IMR-90 (cell line): ENCODE measurements at regions not wholly inside any gene's neighbourhood (a gene's known extent, or its start where the extent isn't known, plus 50 kb on each side); places are given as distances from the start of the nearest gene placed in this dataset.

Source experiments
- ATAC-seq: fragments of 200-7000 bp; cut with Tn5 transposase; 2 replicates; pipeline ENCODE4 v1.9.1; 2020; ENCODE audit warnings: low read depth, mild to moderate bottlenecking, moderate library complexity
- BruUV-seq: library from RNA; stranded (reverse); fragments of 400-500 nt; replicated peaks from 2 replicates; lab custom pipeline; 2021; lab: Mats Ljungman, UMichigan
- CTCF ChIA-PET: fragments of 300-600 bp; formaldehyde crosslinking; extraction: SDS; loops from one replicate; lab custom pipeline; 2021; ENCODE audit warnings: antibody characterized with exemption; lab: Yijun Ruan, JAX
- POLR2A ChIA-PET: fragments of 300-600 bp; sonication (Branson Sonifier 250); formaldehyde crosslinking; loops from one replicate; lab custom pipeline; 2022; ENCODE audit warnings: antibody characterized with exemption; ENCODE audit not compliant: unreplicated experiment; lab: Charles Lee
- DNase-seq: peaks from one replicate; pipeline ENCODE4 v3.0.0; 2013
- H2AFZ ChIP-seq: replicated peaks from 2 replicates; pipeline ENCODE3; 2013; ENCODE audit warnings: low read length, mild to moderate bottlenecking; ENCODE audit not compliant: poor library complexity
- H2AK5ac ChIP-seq: 2 replicates; pipeline ENCODE4 v1.6.1; 2013; ENCODE audit warnings: low read depth, low read length, inconsistent platforms
- H2AK9ac ChIP-seq: replicated peaks from 2 replicates; pipeline ENCODE3; 2013; ENCODE audit warnings: mild to moderate bottlenecking, low read depth, low read length, moderate library complexity; ENCODE audit not compliant: poor library complexity
- H2BK120ac ChIP-seq: 2 replicates; pipeline ENCODE4 v1.6.1; 2013; ENCODE audit warnings: low read depth, low read length, inconsistent platforms
- H2BK15ac ChIP-seq: 3 replicates; pipeline ENCODE4 v1.6.1; 2013; ENCODE audit warnings: low read depth, low read length, inconsistent platforms
- H2BK20ac ChIP-seq: 2 replicates; pipeline ENCODE4 v1.6.1; 2013; ENCODE audit warnings: low read depth, mild to moderate bottlenecking, inconsistent platforms, low read length, moderate library complexity
- H2BK5ac ChIP-seq: 2 replicates; pipeline ENCODE4 v1.6.1; 2013; ENCODE audit warnings: mild to moderate bottlenecking, low read depth, low read length, inconsistent platforms; ENCODE audit not compliant: poor library complexity, severe bottlenecking
- H3K14ac ChIP-seq: replicated peaks from 2 replicates; pipeline ENCODE4 v1.6.1; 2013; ENCODE audit warnings: low read depth, low read length, inconsistent platforms
- H3K18ac ChIP-seq: 2 replicates; pipeline ENCODE4 v1.6.1; 2013; ENCODE audit warnings: low read depth, low read length, control low read depth
- H3K23ac ChIP-seq: 2 replicates; pipeline ENCODE4 v1.6.1; 2013; ENCODE audit warnings: low read depth, low read length, inconsistent platforms
- H3K27ac ChIP-seq: 2 replicates; pipeline ENCODE4 v1.5.1; 2013; ENCODE audit warnings: mild to moderate bottlenecking, control low read depth, low read length; ENCODE audit not compliant: insufficient read depth
- H3K27me3 ChIP-seq: 2 replicates; pipeline ENCODE4 v1.6.1; 2013; ENCODE audit warnings: low read length; ENCODE audit not compliant: control insufficient read depth, insufficient read depth
- H3K36me3 ChIP-seq: 2 replicates; pipeline ENCODE4 v1.6.1; 2013; ENCODE audit warnings: low read length, mixed read lengths; ENCODE audit not compliant: control insufficient read depth, insufficient read depth
- H3K4ac ChIP-seq: 2 replicates; pipeline ENCODE4 v1.6.1; 2013; ENCODE audit warnings: low read depth, low read length, inconsistent platforms
- H3K4me1 ChIP-seq: 2 replicates; pipeline ENCODE4 v1.6.1; 2013; ENCODE audit warnings: low read length, mixed read lengths; ENCODE audit not compliant: control insufficient read depth, insufficient read depth
- H3K4me2 ChIP-seq: 2 replicates; pipeline ENCODE4 v1.6.1; 2013; ENCODE audit warnings: low read depth, mild to moderate bottlenecking, control low read depth, low read length, moderate library complexity
- H3K4me3 ChIP-seq: 2 replicates; pipeline ENCODE4 v1.5.1; 2013; ENCODE audit warnings: low read depth, mild to moderate bottlenecking, control low read depth, low read length, moderate library complexity; ENCODE audit not compliant: insufficient read depth
- H3K56ac ChIP-seq: 2 replicates; pipeline ENCODE4 v1.6.1; 2013; ENCODE audit warnings: low read length, inconsistent platforms; ENCODE audit not compliant: insufficient read depth; ENCODE audit errors: extremely low read depth
- H3K79me1 ChIP-seq, 2 experiments: 2 replicates each; pipeline ENCODE4 v1.6.1; 2013; ENCODE audit warnings: low read length in 2 of 2, inconsistent platforms in 1 of 2, low read depth in 1 of 2
- H3K9ac ChIP-seq: 2 replicates; pipeline ENCODE4 v1.6.1; 2013; ENCODE audit warnings: low read depth, low read length, control low read depth
- H3K9me1 ChIP-seq: 2 replicates; pipeline ENCODE4 v1.6.1; 2013; ENCODE audit warnings: low read length, inconsistent platforms; ENCODE audit not compliant: insufficient read depth
- H3K9me3 ChIP-seq: 2 replicates; pipeline ENCODE4 v1.6.1; 2013; ENCODE audit warnings: low read length; ENCODE audit not compliant: control insufficient read depth, insufficient read depth
- H4K20me1 ChIP-seq: 2 replicates; pipeline ENCODE4 v1.6.1; 2013; ENCODE audit warnings: low read length, inconsistent platforms; ENCODE audit not compliant: insufficient read depth
- H4K5ac ChIP-seq: 2 replicates; pipeline ENCODE4 v1.6.1; 2013; ENCODE audit warnings: mild to moderate bottlenecking, low read depth, low read length, control low read depth
- H4K8ac ChIP-seq, 2 experiments: 2 replicates each; pipeline ENCODE4 v1.6.1; 2013; ENCODE audit warnings: low read depth in 2 of 2, low read length in 2 of 2, control low read depth in 1 of 2, inconsistent platforms in 1 of 2
- H4K91ac ChIP-seq: 2 replicates; pipeline ENCODE4 v1.6.1; 2013; ENCODE audit warnings: low read depth, low read length, inconsistent platforms; ENCODE audit not compliant: insufficient read depth
- RAD21 ChIP-seq: IDR thresholded peaks from 2 replicates; pipeline ENCODE4 v1.6.1; 2012; ENCODE audit warnings: low read length, improper control_type of control experiment
- RFX5 ChIP-seq: IDR thresholded peaks from 2 replicates; pipeline ENCODE4 v1.8.0; 2012; ENCODE audit warnings: low read depth, mild to moderate bottlenecking, low read length, moderate library complexity
- SMC3 ChIP-seq: fragments of 150-350 bp; IDR thresholded peaks from 2 replicates; pipeline ENCODE4 v1.6.1; 2016; ENCODE audit warnings: low read depth, mild to moderate bottlenecking, antibody characterized with exemption, low read length, moderate library complexity
- WGBS, 2 experiments: methylation state at CpG; one replicate each; pipeline versions ENCODE4 v1.1.5 to v1.1.7; 2013; ENCODE audit warnings: missing lambda C conversion rate in 2 of 2; ENCODE audit not compliant: insufficient read length in 1 of 2; ENCODE audit errors: extremely low coverage in 2 of 2; 5-methylcytosine and 5-hydroxymethylcytosine counted together
- dilution Hi-C: fragments of 300-500 bp; cut with HindIII; formaldehyde crosslinking; loops from one replicate; pipeline ENCODE4 v1.14.3; 2018; ENCODE audit warnings: low sequenced_read_pairs; ENCODE audit not compliant: unreplicated experiment
- in situ Hi-C: fragments of 300-500 bp; cut with MboI; formaldehyde crosslinking; loops from 3 replicates; pipeline ENCODE4 v1.14.3; 2019; ENCODE audit warnings: low sequenced_read_pairs, inconsistent platforms, mixed read lengths
- intact Hi-C: fragments of 100-400 bp; cut with micrococcal nuclease; formaldehyde crosslinking; loops from 2 replicates; pipeline ENCODE4 v1.10.0; 2022
- TF ChIP-seq, protein P1 (sequence below): conservative IDR thresholded peaks from 2 replicates; pipeline ENCODE4 v1.5.1; 2012; ENCODE audit warnings: mild to moderate bottlenecking, low read depth, low read length, improper control_type of control experiment

GRCh38 chr18:6543330-6543908 lies 128.7 kb upstream of the L3MBTL4 start:
- Histone ChIP-seq H3K14ac (no peak overlapping the region), H3K9me1 (no peaks in the 10 kb centered on the region), H2BK15ac (no peak overlapping the region), H4K8ac (no peak overlapping the region), H2BK5ac (no peak overlapping the region), H4K91ac (no peak overlapping the region), H2AK5ac (no peak overlapping the region), H3K4me3 (no peak overlapping the region), H3K4me2 (no peak overlapping the region), H3K23ac (no peak overlapping the region), H2BK20ac (no peak overlapping the region), H2AK9ac (no peak overlapping the region), H4K20me1 (no peaks in the 10 kb centered on the region), H3K79me1 (no peaks in the 10 kb centered on the region), H3K4me1 (no peaks in the 10 kb centered on the region; the same call in 1 of the 2 replicates), H3K9ac (no peak overlapping the region), H3K18ac (no peak overlapping the region; the same call in 1 of the 2 replicates), H2AFZ (no peak overlapping the region), H3K9me3 (no peaks in the 10 kb centered on the region), H3K4ac (no peak overlapping the region), H2BK120ac (no peak overlapping the region), H3K27ac (no peak overlapping the region), H3K56ac (no peak overlapping the region), H3K36me3 (no peaks in the 10 kb centered on the region), H3K27me3 (no peaks in the 10 kb centered on the region), H4K5ac (no peak overlapping the region; the same call in 1 of the 2 replicates)
- BruUV-seq = no TSS peak
- in situ Hi-C loops (no loop called here), dilution Hi-C loops (no loop called here), intact Hi-C loops (loop anchor here (1.0 to 10.0 kb wide), 5 partner anchors 84 to 461 kb away; partner anchors contain the start of gene ARHGAP28)
- ChIA-PET CTCF (interaction anchor here (0.5 to 2.5 kb wide), 6 partner anchors 8 to 342 kb away, joined by 3 to 18 read pairs (median 3); no protein-coding TSS in a partner anchor), POLR2A (no interaction called here)
- WGBS, 2 experiments = no CpG with 5 or more reads among the region's 8 CpGs
- TF ChIP-seq RFX5 (no peak), RAD21 (peak; percentile 70), SMC3 (peak; percentile 68)
- TF ChIP-seq, protein P1, sequence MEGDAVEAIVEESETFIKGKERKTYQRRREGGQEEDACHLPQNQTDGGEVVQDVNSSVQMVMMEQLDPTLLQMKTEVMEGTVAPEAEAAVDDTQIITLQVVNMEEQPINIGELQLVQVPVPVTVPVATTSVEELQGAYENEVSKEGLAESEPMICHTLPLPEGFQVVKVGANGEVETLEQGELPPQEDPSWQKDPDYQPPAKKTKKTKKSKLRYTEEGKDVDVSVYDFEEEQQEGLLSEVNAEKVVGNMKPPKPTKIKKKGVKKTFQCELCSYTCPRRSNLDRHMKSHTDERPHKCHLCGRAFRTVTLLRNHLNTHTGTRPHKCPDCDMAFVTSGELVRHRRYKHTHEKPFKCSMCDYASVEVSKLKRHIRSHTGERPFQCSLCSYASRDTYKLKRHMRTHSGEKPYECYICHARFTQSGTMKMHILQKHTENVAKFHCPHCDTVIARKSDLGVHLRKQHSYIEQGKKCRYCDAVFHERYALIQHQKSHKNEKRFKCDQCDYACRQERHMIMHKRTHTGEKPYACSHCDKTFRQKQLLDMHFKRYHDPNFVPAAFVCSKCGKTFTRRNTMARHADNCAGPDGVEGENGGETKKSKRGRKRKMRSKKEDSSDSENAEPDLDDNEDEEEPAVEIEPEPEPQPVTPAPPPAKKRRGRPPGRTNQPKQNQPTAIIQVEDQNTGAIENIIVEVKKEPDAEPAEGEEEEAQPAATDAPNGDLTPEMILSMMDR = peak; percentile 59
- ATAC-seq (peak; percentile 54; the same call in 1 of the 2 replicates), DNase-seq (peak; percentile 55)
